ENCODE measurements at regions not wholly inside any gene's neighbourhood (a gene's known extent, or its start where the extent isn't known, plus 50 kb on each side); places are given as distances from the start of the nearest gene placed in this dataset.

DNA sequence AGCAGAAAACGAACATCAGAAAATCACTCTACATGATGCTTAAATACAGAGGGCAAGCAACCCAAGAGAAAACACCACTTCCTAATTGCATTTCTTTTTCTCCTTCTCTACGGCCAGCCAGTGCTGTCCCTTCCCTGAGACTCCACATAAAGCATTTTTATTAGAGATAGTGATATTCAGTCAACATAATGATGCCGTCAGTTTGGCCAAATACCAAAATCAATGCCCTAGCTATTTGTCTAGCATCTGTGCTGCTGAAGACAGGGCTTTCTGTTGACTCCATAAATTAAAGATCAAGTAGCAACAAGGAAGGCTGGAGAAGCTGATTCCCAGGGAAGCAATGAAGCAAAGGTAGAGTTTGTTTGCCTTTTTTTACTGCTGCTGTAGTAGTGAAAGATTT is 1024.9 kb downstream of the REEP3 start:
- no peak overlapping the region for H3K9ac ChIP-seq (ENCODE audit: low read length)

DNA sequence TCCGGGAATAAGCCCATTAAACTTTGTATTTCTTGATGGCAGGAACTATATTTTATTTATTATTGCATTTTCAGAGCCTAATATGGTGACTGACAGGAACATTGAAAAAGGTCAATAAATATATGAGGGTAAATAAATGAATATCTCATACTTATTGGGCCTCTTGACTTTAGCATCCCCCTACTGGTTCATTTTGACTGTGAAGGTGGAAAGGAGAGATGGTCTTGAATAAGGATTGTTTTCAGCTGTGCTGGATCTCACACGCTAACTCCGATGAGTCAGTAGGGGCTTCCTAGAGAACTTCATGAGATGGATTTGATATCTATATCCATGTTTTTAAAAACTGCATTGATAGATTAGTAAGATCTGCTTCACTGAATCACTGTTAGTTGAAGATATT is 1026.0 kb downstream of the REEP3 start:
- no peak overlapping the region for H2AFZ ChIP-seq (ENCODE audit: low read length)
- H4K20me1 ChIP-seq (ENCODE audit: insufficient read depth, low read length), result no peaks in the 10 kb centered on the region
- no peaks in the 10 kb centered on the region for H3K79me2 ChIP-seq (ENCODE audit: insufficient read depth, low read length)
- no peak overlapping the region for H3K4me3 ChIP-seq (ENCODE audit: low read depth, low read length, poor library complexity, severe bottlenecking)
- H3K9ac ChIP-seq (ENCODE audit: low read length), result no peak overlapping the region
- no peaks in the 10 kb centered on the region for H3K4me1 ChIP-seq (ENCODE audit: insufficient read depth, low read length, severe bottlenecking)
- no peaks in the 10 kb centered on the region for H3K9me3 ChIP-seq (ENCODE audit: low read length)
- H3K9me2 ChIP-seq (ENCODE audit: low read depth, low read length), result no peaks in the 10 kb centered on the region
- H3K27me3 ChIP-seq (ENCODE audit: insufficient read depth, low read length), result no peaks in the 10 kb centered on the region
- H3K4me2 ChIP-seq (ENCODE audit: low read length), result no peak overlapping the region
- H3K27ac ChIP-seq (ENCODE audit: low read depth, low read length, poor library complexity, severe bottlenecking), result no peak overlapping the region
- no peaks in the 10 kb centered on the region for H3F3A ChIP-seq (ENCODE audit: insufficient read depth, low read length)
- H3K36me3 ChIP-seq (ENCODE audit: insufficient read depth, low read length), result no peaks in the 10 kb centered on the region
- TF ChIP-seq, protein P1, sequence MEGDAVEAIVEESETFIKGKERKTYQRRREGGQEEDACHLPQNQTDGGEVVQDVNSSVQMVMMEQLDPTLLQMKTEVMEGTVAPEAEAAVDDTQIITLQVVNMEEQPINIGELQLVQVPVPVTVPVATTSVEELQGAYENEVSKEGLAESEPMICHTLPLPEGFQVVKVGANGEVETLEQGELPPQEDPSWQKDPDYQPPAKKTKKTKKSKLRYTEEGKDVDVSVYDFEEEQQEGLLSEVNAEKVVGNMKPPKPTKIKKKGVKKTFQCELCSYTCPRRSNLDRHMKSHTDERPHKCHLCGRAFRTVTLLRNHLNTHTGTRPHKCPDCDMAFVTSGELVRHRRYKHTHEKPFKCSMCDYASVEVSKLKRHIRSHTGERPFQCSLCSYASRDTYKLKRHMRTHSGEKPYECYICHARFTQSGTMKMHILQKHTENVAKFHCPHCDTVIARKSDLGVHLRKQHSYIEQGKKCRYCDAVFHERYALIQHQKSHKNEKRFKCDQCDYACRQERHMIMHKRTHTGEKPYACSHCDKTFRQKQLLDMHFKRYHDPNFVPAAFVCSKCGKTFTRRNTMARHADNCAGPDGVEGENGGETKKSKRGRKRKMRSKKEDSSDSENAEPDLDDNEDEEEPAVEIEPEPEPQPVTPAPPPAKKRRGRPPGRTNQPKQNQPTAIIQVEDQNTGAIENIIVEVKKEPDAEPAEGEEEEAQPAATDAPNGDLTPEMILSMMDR (IDR thresholded peaks at IDR 0.05; ENCODE audit: low read length), result no peak
- TF ChIP-seq EZH2 (IDR thresholded peaks at IDR 0.05; ENCODE audit: borderline replicate concordance, low read length), result no peak

More for the DNA sequence above, 1024.9 kb downstream of the REEP3 start:
- Histone ChIP-seq H3K36me3 (ENCODE audit: insufficient read depth, low read length) (no peaks in the 10 kb centered on the region), H3K27ac (ENCODE audit: low read depth, low read length, poor library complexity, severe bottlenecking) (no peak overlapping the region), H4K20me1 (ENCODE audit: insufficient read depth, low read length) (no peaks in the 10 kb centered on the region), H3K4me2 (ENCODE audit: low read length) (no peak overlapping the region), H3K9me3 (ENCODE audit: low read length) (no peaks in the 10 kb centered on the region), H3K4me1 (ENCODE audit: insufficient read depth, low read length, severe bottlenecking) (no peaks in the 10 kb centered on the region), H3K4me3 (ENCODE audit: low read depth, low read length, poor library complexity, severe bottlenecking) (no peak overlapping the region), H3K9me2 (ENCODE audit: low read depth, low read length) (no peaks in the 10 kb centered on the region), H2AFZ (ENCODE audit: low read length) (no peak overlapping the region), H3F3A (ENCODE audit: insufficient read depth, low read length) (no peaks in the 10 kb centered on the region), H3K79me2 (ENCODE audit: insufficient read depth, low read length) (no peaks in the 10 kb centered on the region), H3K27me3 (ENCODE audit: insufficient read depth, low read length) (no peaks in the 10 kb centered on the region)
- TF ChIP-seq, protein P1 (IDR thresholded peaks at IDR 0.05; ENCODE audit: low read length), result no peak
- no peak for TF ChIP-seq EZH2 (IDR thresholded peaks at IDR 0.05; ENCODE audit: borderline replicate concordance, low read length)

- no peaks in the 10 kb centered on the region for H3K4me1 ChIP-seq (ENCODE audit: insufficient read depth, low read length, severe bottlenecking)
- H3K4me3 ChIP-seq (ENCODE audit: low read depth, low read length, poor library complexity, severe bottlenecking), result no peak overlapping the region
- no peak overlapping the region for H3K4me2 ChIP-seq (ENCODE audit: low read length)
- no peaks in the 10 kb centered on the region for H3K27me3 ChIP-seq (ENCODE audit: insufficient read depth, low read length)
- no peaks in the 10 kb centered on the region for H3F3A ChIP-seq (ENCODE audit: insufficient read depth, low read length)
- H3K9me2 ChIP-seq (ENCODE audit: low read depth, low read length), result no peaks in the 10 kb centered on the region
- no peaks in the 10 kb centered on the region for H3K36me3 ChIP-seq (ENCODE audit: insufficient read depth, low read length)
- H3K79me2 ChIP-seq (ENCODE audit: insufficient read depth, low read length), result no peaks in the 10 kb centered on the region
- H3K9me3 ChIP-seq (ENCODE audit: low read length), result no peaks in the 10 kb centered on the region
- no peak overlapping the region for H3K9ac ChIP-seq (ENCODE audit: low read length)
- TF ChIP-seq, protein P1 (IDR thresholded peaks at IDR 0.05; ENCODE audit: low read length), result no peak
- TF ChIP-seq EZH2 (IDR thresholded peaks at IDR 0.05; ENCODE audit: borderline replicate concordance, low read length), result no peak
- H4K20me1 ChIP-seq (ENCODE audit: insufficient read depth, low read length), result no peaks in the 10 kb centered on the region
- H2AFZ ChIP-seq (ENCODE audit: low read length), result no peak overlapping the region
- no peak overlapping the region for H3K27ac ChIP-seq (ENCODE audit: low read depth, low read length, poor library complexity, severe bottlenecking)
Observed at GRCh38 chr10:64555666-64556065, 1034.5 kb downstream of the REEP3 start.
